HL-60 (cell line): ENCODE measurements at regions not wholly inside any gene's neighbourhood (a gene's known extent, or its start where the extent isn't known, plus 50 kb on each side); places are given as distances from the start of the nearest gene placed in this dataset.

Source experiments
- DNase-seq, 2 experiments: peaks; one replicate each; pipeline ENCODE4 v3.0.0-alpha.2; 2010 to 2020; ENCODE audit warnings: low read depth in 1 of 2, low spot score in 1 of 2
- H3K27ac ChIP-seq: fragments of 250-450 bp; sonication (Bioruptor Pico); replicated peaks from 2 replicates; pipeline ENCODE4 v1.5.1; 2020; ENCODE audit warnings: mild to moderate bottlenecking, moderate library complexity
- H3K27me3 ChIP-seq: fragments of 250-450 bp; sonication (Bioruptor Pico); 2 replicates; pipeline ENCODE4 v1.5.1; 2021; ENCODE audit warnings: mild to moderate bottlenecking, moderate library complexity; ENCODE audit not compliant: insufficient read depth, poor library complexity, severe bottlenecking
- H3K4me3 ChIP-seq: replicated peaks from 2 replicates; pipeline ENCODE4 v1.5.1; 2011; ENCODE audit warnings: mild to moderate bottlenecking, control low read depth, low read length; ENCODE audit not compliant: insufficient read depth
- GABPA ChIP-seq: IDR thresholded peaks from 2 replicates; pipeline ENCODE4 v1.6.1; 2012; ENCODE audit warnings: low read depth
- POLR2AphosphoS5 ChIP-seq: IDR thresholded peaks from 2 replicates; pipeline ENCODE4 v1.6.1; 2012; ENCODE audit warnings: low read depth
- SPI1 ChIP-seq: IDR thresholded peaks from 2 replicates; pipeline ENCODE4 v1.6.1; 2012; ENCODE audit warnings: low read depth, mild to moderate bottlenecking, borderline replicate concordance
- TF ChIP-seq, protein P1 (sequence below): IDR thresholded peaks from 2 replicates; pipeline ENCODE4 v1.6.1; 2012; ENCODE audit warnings: low read depth; ENCODE audit not compliant: insufficient replicate concordance
- TF ChIP-seq, protein P2 (sequence below): IDR thresholded peaks from one replicate; pipeline ENCODE4 v1.5.1; 2011; ENCODE audit warnings: low read length, control low read depth, inconsistent platforms; ENCODE audit not compliant: insufficient read depth

DNA sequence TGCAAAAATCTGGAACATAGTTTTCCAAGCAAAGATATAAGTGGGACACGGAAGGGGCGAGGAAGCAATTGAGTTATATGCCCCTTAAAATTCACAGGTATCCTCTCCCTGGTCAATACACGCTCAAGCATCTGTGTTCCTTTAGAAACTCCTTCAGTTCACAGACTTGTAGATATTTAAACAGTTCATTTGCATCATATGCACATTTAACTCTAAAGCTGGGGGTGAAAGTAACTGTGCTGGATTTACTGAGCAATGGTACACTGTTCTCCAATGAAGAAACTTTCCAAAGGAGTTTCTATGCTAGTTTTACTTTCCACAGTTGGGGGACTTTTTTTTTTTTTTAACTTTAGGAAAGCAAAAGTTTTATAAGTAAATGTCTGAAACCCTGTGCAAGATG, 293.0 kb upstream of the TNP1 start:
- H3K27ac ChIP-seq, result no peak overlapping the region
- TF ChIP-seq SPI1 (no peak), POLR2AphosphoS5 (no peak), GABPA (no peak)
- TF ChIP-seq, protein P1, sequence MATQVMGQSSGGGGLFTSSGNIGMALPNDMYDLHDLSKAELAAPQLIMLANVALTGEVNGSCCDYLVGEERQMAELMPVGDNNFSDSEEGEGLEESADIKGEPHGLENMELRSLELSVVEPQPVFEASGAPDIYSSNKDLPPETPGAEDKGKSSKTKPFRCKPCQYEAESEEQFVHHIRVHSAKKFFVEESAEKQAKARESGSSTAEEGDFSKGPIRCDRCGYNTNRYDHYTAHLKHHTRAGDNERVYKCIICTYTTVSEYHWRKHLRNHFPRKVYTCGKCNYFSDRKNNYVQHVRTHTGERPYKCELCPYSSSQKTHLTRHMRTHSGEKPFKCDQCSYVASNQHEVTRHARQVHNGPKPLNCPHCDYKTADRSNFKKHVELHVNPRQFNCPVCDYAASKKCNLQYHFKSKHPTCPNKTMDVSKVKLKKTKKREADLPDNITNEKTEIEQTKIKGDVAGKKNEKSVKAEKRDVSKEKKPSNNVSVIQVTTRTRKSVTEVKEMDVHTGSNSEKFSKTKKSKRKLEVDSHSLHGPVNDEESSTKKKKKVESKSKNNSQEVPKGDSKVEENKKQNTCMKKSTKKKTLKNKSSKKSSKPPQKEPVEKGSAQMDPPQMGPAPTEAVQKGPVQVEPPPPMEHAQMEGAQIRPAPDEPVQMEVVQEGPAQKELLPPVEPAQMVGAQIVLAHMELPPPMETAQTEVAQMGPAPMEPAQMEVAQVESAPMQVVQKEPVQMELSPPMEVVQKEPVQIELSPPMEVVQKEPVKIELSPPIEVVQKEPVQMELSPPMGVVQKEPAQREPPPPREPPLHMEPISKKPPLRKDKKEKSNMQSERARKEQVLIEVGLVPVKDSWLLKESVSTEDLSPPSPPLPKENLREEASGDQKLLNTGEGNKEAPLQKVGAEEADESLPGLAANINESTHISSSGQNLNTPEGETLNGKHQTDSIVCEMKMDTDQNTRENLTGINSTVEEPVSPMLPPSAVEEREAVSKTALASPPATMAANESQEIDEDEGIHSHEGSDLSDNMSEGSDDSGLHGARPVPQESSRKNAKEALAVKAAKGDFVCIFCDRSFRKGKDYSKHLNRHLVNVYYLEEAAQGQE, result no peak
- TF ChIP-seq, protein P2, sequence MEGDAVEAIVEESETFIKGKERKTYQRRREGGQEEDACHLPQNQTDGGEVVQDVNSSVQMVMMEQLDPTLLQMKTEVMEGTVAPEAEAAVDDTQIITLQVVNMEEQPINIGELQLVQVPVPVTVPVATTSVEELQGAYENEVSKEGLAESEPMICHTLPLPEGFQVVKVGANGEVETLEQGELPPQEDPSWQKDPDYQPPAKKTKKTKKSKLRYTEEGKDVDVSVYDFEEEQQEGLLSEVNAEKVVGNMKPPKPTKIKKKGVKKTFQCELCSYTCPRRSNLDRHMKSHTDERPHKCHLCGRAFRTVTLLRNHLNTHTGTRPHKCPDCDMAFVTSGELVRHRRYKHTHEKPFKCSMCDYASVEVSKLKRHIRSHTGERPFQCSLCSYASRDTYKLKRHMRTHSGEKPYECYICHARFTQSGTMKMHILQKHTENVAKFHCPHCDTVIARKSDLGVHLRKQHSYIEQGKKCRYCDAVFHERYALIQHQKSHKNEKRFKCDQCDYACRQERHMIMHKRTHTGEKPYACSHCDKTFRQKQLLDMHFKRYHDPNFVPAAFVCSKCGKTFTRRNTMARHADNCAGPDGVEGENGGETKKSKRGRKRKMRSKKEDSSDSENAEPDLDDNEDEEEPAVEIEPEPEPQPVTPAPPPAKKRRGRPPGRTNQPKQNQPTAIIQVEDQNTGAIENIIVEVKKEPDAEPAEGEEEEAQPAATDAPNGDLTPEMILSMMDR, result no peak
- no peak overlapping the region for H3K4me3 ChIP-seq
- H3K27me3 ChIP-seq, result peaks cover 3% of the 10 kb centered on the region
- no peak for DNase-seq

DNA sequence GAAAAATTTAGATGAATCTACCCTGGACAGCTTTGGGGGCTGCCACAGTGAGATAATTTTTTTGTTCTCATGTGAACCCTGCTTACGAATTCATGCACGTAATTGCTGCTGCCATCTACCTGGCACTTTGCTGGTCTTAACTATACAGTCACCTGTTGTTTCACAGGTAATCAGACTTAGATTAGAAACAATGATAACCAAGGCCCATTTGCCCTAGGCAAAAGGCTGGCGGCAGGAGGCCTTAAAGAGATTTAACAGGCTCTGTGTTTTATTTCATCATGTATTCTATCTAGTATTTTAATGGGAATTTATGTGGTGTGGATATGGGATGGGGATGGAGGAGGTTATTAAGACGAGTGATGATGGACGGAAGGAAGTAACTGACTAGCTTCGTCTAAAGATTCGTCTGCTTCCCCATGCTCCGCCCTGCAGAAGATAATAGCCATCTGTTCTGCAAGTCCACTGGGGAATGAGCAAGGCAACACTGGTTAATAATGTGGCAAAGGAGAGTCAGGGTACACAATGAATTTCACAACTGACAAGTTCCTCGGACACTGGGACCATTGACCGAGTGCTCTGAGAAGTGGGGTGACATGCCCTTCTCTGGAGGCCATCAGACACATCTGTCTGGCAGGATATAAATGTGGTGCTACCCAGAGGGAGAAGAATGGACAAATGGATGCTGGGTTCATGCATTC, 291.8 kb upstream of the TNP1 start:
- Histone ChIP-seq H3K27me3 (peaks cover 3% of the 10 kb centered on the region), H3K27ac (no peak overlapping the region), H3K4me3 (no peak overlapping the region)
- DNase-seq, result no peak
- TF ChIP-seq GABPA (no peak), POLR2AphosphoS5 (no peak), SPI1 (no peak)
- TF ChIP-seq, protein P1, result no peak
- TF ChIP-seq, protein P2, result no peak

DNA sequence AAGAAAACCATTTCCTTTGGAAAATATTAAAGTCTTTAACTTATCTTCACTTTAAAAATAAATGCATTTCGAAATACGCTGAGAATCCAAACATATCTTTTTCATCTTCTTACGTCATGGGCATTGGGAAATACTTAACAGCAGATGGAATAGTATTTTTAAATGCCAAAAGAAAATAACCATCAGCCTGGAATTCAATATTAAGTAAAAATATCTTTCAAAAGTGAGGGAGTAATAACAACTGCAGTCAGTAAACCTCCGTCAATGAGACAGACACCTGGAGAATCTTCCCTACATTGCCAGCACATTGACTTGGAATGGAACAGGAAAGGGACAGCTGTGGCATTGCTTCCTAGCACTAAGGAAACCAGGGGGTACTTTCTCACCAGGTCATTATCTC, 290.4 kb upstream of the TNP1 start:
- no peak for DNase-seq
- H3K27me3 ChIP-seq, result no peaks in the 10 kb centered on the region
- H3K27ac ChIP-seq, result no peak overlapping the region
- TF ChIP-seq POLR2AphosphoS5, result no peak
- TF ChIP-seq, protein P1, result no peak
- TF ChIP-seq, protein P2, result no peak
- no peak for TF ChIP-seq SPI1
- no peak for TF ChIP-seq GABPA
- H3K4me3 ChIP-seq, result no peak overlapping the region
